ENCODE measurements at regions not wholly inside any gene's neighbourhood (a gene's known extent, or its start where the extent isn't known, plus 50 kb on each side); places are given as distances from the start of the nearest gene placed in this dataset.

GRCh38 chr11:112320668-112321067 is 60.0 kb upstream of the PLET1 start:
- ATAC-seq (no peak), DNase-seq (no peak)
- Histone ChIP-seq H3K27me3 (ENCODE audit: control insufficient read depth in 2 of 2, insufficient read depth in 2 of 2, low read length in 2 of 2) (no peaks in the 10 kb centered on the region), H3K4me3 (ENCODE audit: low read length) (no peak overlapping the region), H3K27ac (ENCODE audit: low read depth, low read length) (no peak overlapping the region), H3K9me3 (ENCODE audit: control insufficient read depth in 2 of 3, low read length in 3 of 3) (no peaks in the 10 kb centered on the region), H3K36me3 (ENCODE audit: control insufficient read depth in 2 of 3, insufficient read depth in 3 of 3, low read length in 3 of 3) (no peaks in the 10 kb centered on the region), H3K4me1 (ENCODE audit: control insufficient read depth in 2 of 2, insufficient read depth in 2 of 2, low read length in 2 of 2) (peaks cover 0 to 12% of the 10 kb centered on the region in 2 donors)
- Mint-ChIP-seq H3K4me1 (peaks cover 11 to 33% (median 23%) of the 10 kb centered on the region in 7 donors), H3K27ac (peak overlapping the region in 5 of 9 donors; percentile 11 to 80 (median 45)), H3K27me3 (peaks cover 0 to 2% (median 0%) of the 10 kb centered on the region in 5 donors), H3K9me3 (peaks cover 0 to 8% (median 0%) of the 10 kb centered on the region in 11 donors), H3K36me3 (peaks cover 0 to 27% (median 21%) of the 10 kb centered on the region in 5 donors), H3K4me3 (peak overlapping the region in 1 of 10 donors; percentile 43)
- intact Hi-C loops (cut with micrococcal nuclease): no loop called here
- ChIA-PET POLR2A (no interaction called here), CTCF (interaction anchor here (1.0 kb wide), 1 partner anchor 208 kb away, joined by 3 read pairs; no protein-coding TSS in a partner anchor)

GRCh38 chr11:112321501-112322172 is 61.0 kb upstream of the PLET1 start:
- Histone ChIP-seq H3K27me3 (ENCODE audit: control insufficient read depth in 2 of 2, insufficient read depth in 2 of 2, low read length in 2 of 2) (no peaks in the 10 kb centered on the region), H3K36me3 (ENCODE audit: control insufficient read depth in 2 of 3, insufficient read depth in 3 of 3, low read length in 3 of 3) (no peaks in the 10 kb centered on the region), H3K9me3 (ENCODE audit: control insufficient read depth in 2 of 3, low read length in 3 of 3) (no peaks in the 10 kb centered on the region), H3K4me3 (ENCODE audit: low read length) (no peak overlapping the region), H3K27ac (ENCODE audit: low read depth, low read length) (peak overlapping the region; percentile 48), H3K4me1 (ENCODE audit: control insufficient read depth in 2 of 2, insufficient read depth in 2 of 2, low read length in 2 of 2) (peaks cover 0 to 12% of the 10 kb centered on the region in 2 donors)
- Mint-ChIP-seq H3K9me3 (peaks cover 0 to 8% (median 0%) of the 10 kb centered on the region in 11 donors), H3K4me3 (peak overlapping the region in 6 of 10 donors; percentile 10 to 47 (median 32)), H3K27ac (peak overlapping the region in 8 of 9 donors; percentile 14 to 90 (median 74)), H3K36me3 (peaks cover 0 to 28% (median 23%) of the 10 kb centered on the region in 5 donors), H3K27me3 (peaks cover 0 to 2% (median 0%) of the 10 kb centered on the region in 5 donors), H3K4me1 (peaks cover 11 to 29% (median 23%) of the 10 kb centered on the region in 7 donors)
- ChIA-PET POLR2A (no interaction called here), CTCF (interaction anchor here (0.7 to 1.0 kb wide), 2 partner anchors 119 to 209 kb away, joined by 3 read pairs; no protein-coding TSS in a partner anchor)
- intact Hi-C loops (cut with micrococcal nuclease): no loop called here
- ATAC-seq (peak; percentile 59), DNase-seq (peak in 5 of 9 donors; percentile 6 to 31 (median 16))

- POLR2A ChIA-PET: no interaction called here
- Histone ChIP-seq H3K36me3 (ENCODE audit: control insufficient read depth in 2 of 3, insufficient read depth in 3 of 3, low read length in 3 of 3) (no peaks in the 10 kb centered on the region), H3K4me3 (ENCODE audit: low read length) (no peak overlapping the region), H3K4me1 (ENCODE audit: control insufficient read depth in 2 of 2, insufficient read depth in 2 of 2, low read length in 2 of 2) (peaks cover 0 to 12% of the 10 kb centered on the region in 2 donors), H3K27me3 (ENCODE audit: control insufficient read depth in 2 of 2, insufficient read depth in 2 of 2, low read length in 2 of 2) (no peaks in the 10 kb centered on the region), H3K9me3 (ENCODE audit: control insufficient read depth in 2 of 3, low read length in 3 of 3) (no peaks in the 10 kb centered on the region), H3K27ac (ENCODE audit: low read depth, low read length) (peak overlapping the region; percentile 48)
- Mint-ChIP-seq H3K4me3 (peak overlapping the region in 6 of 10 donors; percentile 10 to 47 (median 32)), H3K4me1 (peaks cover 11 to 29% (median 23%) of the 10 kb centered on the region in 7 donors), H3K27me3 (peaks cover 0 to 2% (median 0%) of the 10 kb centered on the region in 5 donors), H3K9me3 (peaks cover 0 to 8% (median 2%) of the 10 kb centered on the region in 11 donors), H3K27ac (peak overlapping the region in 8 of 9 donors; percentile 14 to 90 (median 66)), H3K36me3 (peaks cover 0 to 29% (median 27%) of the 10 kb centered on the region in 5 donors)
- ATAC-seq (no peak), DNase-seq (no peak)
- CTCF ChIA-PET: interaction anchor here (0.7 kb wide), 2 partner anchors 43 to 119 kb away, joined by 3 read pairs; no protein-coding TSS in a partner anchor
- intact Hi-C loops (cut with micrococcal nuclease): no loop called here
These were observed 61.6 kb upstream of the PLET1 start for GRCh38 chr11:112322173-112322790.

GRCh38 chr11:112334381-112334780 is 73.7 kb upstream of the PLET1 start:
- DNase-seq: no peak
- Mint-ChIP-seq H3K4me1 (peaks cover 0 to 11% (median 0%) of the 10 kb centered on the region in 7 donors), H3K4me3 (no peak overlapping the region), H3K9me3 (peaks cover 0 to 14% (median 5%) of the 10 kb centered on the region in 11 donors), H3K36me3 (peaks cover 0 to 51% (median 29%) of the 10 kb centered on the region in 5 donors), H3K27ac (peak overlapping the region in 2 of 9 donors; percentile 70 to 80), H3K27me3 (peaks cover 0 to 4% (median 0%) of the 10 kb centered on the region in 5 donors)
- intact Hi-C loops (cut with micrococcal nuclease): no loop called here
- no peaks in the 10 kb centered on the region for H3K4me1 ChIP-seq (ENCODE audit: control insufficient read depth in 2 of 2, insufficient read depth in 2 of 2, low read length in 2 of 2)
- H3K27me3 ChIP-seq (ENCODE audit: control insufficient read depth in 2 of 2, insufficient read depth in 2 of 2, low read length in 2 of 2): no peaks in the 10 kb centered on the region
- H3K36me3 ChIP-seq (ENCODE audit: control insufficient read depth in 2 of 3, insufficient read depth in 3 of 3, low read length in 3 of 3): no peaks in the 10 kb centered on the region
- POLR2A ChIA-PET: no interaction called here
- no peak overlapping the region for H3K27ac ChIP-seq (ENCODE audit: low read depth, low read length)
- no peak for ATAC-seq
- H3K4me3 ChIP-seq (ENCODE audit: low read length): no peak overlapping the region
- CTCF ChIA-PET: no interaction called here
- H3K9me3 ChIP-seq (ENCODE audit: control insufficient read depth in 2 of 3, low read length in 3 of 3): no peaks in the 10 kb centered on the region

- Mint-ChIP-seq H3K9me3 (peaks cover 0 to 7% (median 4%) of the 10 kb centered on the region in 11 donors), H3K27ac (peak overlapping the region in 2 of 9 donors; percentile 8 to 68), H3K27me3 (peaks cover 0 to 4% (median 0%) of the 10 kb centered on the region in 5 donors), H3K4me1 (peaks cover 0 to 11% (median 0%) of the 10 kb centered on the region in 7 donors), H3K4me3 (no peak overlapping the region), H3K36me3 (peaks cover 0 to 39% (median 17%) of the 10 kb centered on the region in 5 donors)
- intact Hi-C loops (cut with micrococcal nuclease): no loop called here
- H3K27me3 ChIP-seq (ENCODE audit: control insufficient read depth in 2 of 2, insufficient read depth in 2 of 2, low read length in 2 of 2): no peaks in the 10 kb centered on the region
- no peak overlapping the region for H3K4me3 ChIP-seq (ENCODE audit: low read length)
- CTCF ChIA-PET: no interaction called here
- H3K9me3 ChIP-seq (ENCODE audit: control insufficient read depth in 2 of 3, low read length in 3 of 3): no peaks in the 10 kb centered on the region
- POLR2A ChIA-PET: no interaction called here
- no peak for ATAC-seq
- H3K4me1 ChIP-seq (ENCODE audit: control insufficient read depth in 2 of 2, insufficient read depth in 2 of 2, low read length in 2 of 2): no peaks in the 10 kb centered on the region
- no peak for DNase-seq
- H3K36me3 ChIP-seq (ENCODE audit: control insufficient read depth in 2 of 3, insufficient read depth in 3 of 3, low read length in 3 of 3): no peaks in the 10 kb centered on the region
- no peak overlapping the region for H3K27ac ChIP-seq (ENCODE audit: low read depth, low read length)
These were observed 75.8 kb upstream of the PLET1 start for GRCh38 chr11:112336356-112336886.

GRCh38 chr11:112339566-112339965 is 78.9 kb upstream of the PLET1 start:
- Histone ChIP-seq H3K27me3 (ENCODE audit: control insufficient read depth in 2 of 2, insufficient read depth in 2 of 2, low read length in 2 of 2) (no peaks in the 10 kb centered on the region), H3K27ac (ENCODE audit: low read depth, low read length) (no peak overlapping the region), H3K4me3 (ENCODE audit: low read length) (no peak overlapping the region), H3K36me3 (ENCODE audit: control insufficient read depth in 2 of 3, insufficient read depth in 3 of 3, low read length in 3 of 3) (no peaks in the 10 kb centered on the region), H3K4me1 (ENCODE audit: control insufficient read depth in 2 of 2, insufficient read depth in 2 of 2, low read length in 2 of 2) (no peaks in the 10 kb centered on the region), H3K9me3 (ENCODE audit: control insufficient read depth in 2 of 3, low read length in 3 of 3) (no peaks in the 10 kb centered on the region)
- Mint-ChIP-seq H3K27me3 (peaks cover 0 to 4% (median 0%) of the 10 kb centered on the region in 5 donors), H3K36me3 (peaks cover 0 to 39% (median 23%) of the 10 kb centered on the region in 5 donors), H3K9me3 (peaks cover 0 to 7% (median 4%) of the 10 kb centered on the region in 11 donors), H3K27ac (peak overlapping the region in 3 of 9 donors; percentile 42 to 53 (median 43)), H3K4me1 (peaks cover 0 to 5% (median 0%) of the 10 kb centered on the region in 7 donors), H3K4me3 (no peak overlapping the region)
- ChIA-PET CTCF (no interaction called here), POLR2A (no interaction called here)
- ATAC-seq (no peak), DNase-seq (no peak)
- intact Hi-C loops (cut with micrococcal nuclease): no loop called here
